Sigmoid colon (tissue), 4 donors: ENCODE measurements at regions not wholly inside any gene's neighbourhood (a gene's known extent, or its start where the extent isn't known, plus 50 kb on each side); places are given as distances from the start of the nearest gene placed in this dataset.

Source experiments
- CTCF ChIP-seq, 4 experiments: fragments of 450-650 bp in 3 of 4; fragments of 200-600 bp in 1 of 4; IDR thresholded peaks; one replicate each; pipeline ENCODE4 v1.5.1; 2016 to 2019; ENCODE audit warnings: antibody characterized with exemption in 4 of 4, mild to moderate bottlenecking in 3 of 4, moderate library complexity in 2 of 4
- EP300 ChIP-seq, 4 donors: sonication (generic); formaldehyde crosslinking; IDR thresholded peaks; one replicate each; pipeline ENCODE4 v1.6.1; 2017; ENCODE audit warnings: antibody characterized with exemption in 4 of 4
- POLR2A ChIP-seq, 2 donors: fragments of 450-650 bp; IDR thresholded peaks; one replicate each; pipeline ENCODE4 v1.6.1; 2016; ENCODE audit warnings: antibody characterized with exemption in 2 of 2, mild to moderate bottlenecking in 2 of 2, moderate library complexity in 2 of 2
- POLR2AphosphoS5 ChIP-seq, 4 donors: sonication (generic); formaldehyde crosslinking; IDR thresholded peaks; one replicate each; pipeline ENCODE4 v1.6.1; 2017; ENCODE audit warnings: antibody characterized with exemption in 4 of 4

GRCh38 chrX:66918511-66918910, 279.6 kb upstream of the EDA2R start:
- no peak for TF ChIP-seq POLR2A (IDR thresholded peaks at IDR 0.05)
- no peak for TF ChIP-seq CTCF (IDR thresholded peaks at IDR 0.05)
- TF ChIP-seq POLR2AphosphoS5 (IDR thresholded peaks at IDR 0.05) = no peak
- no peak for TF ChIP-seq EP300 (IDR thresholded peaks at IDR 0.05)
